Activated CD4-positive, alpha-beta memory T cell treated with anti-CD3 and anti-CD28 coated beads, Interleukin-2, amount 10 ng/mL, durations not matched to agents 7 days and 5 days (primary cell): ENCODE measurements at regions not wholly inside any gene's neighbourhood (a gene's known extent, or its start where the extent isn't known, plus 50 kb on each side); places are given as distances from the start of the nearest gene placed in this dataset.

ENCODE experiments used
- CTCF ChIA-PET: fragments of 350-600 bp; sonication (Branson Sonifier 250); formaldehyde crosslinking; loops from one replicate; lab custom pipeline; 2021; ENCODE audit warnings: antibody characterized with exemption, inconsistent platforms; lab: Charles Lee
- POLR2A ChIA-PET: fragments of 350-600 bp; sonication (Branson Sonifier 250); formaldehyde crosslinking; loops from one replicate; lab custom pipeline; 2021; ENCODE audit warnings: antibody characterized with exemption; lab: Charles Lee
- DNase-seq: peaks from one replicate; pipeline ENCODE4 v3.0.0-alpha.2; 2020
- H3K27ac Mint-ChIP-seq: one replicate; pipeline ENCODE4 v1.8.0; 2021; ENCODE audit warnings: mild to moderate bottlenecking, mixed read lengths
- H3K27me3 Mint-ChIP-seq: one replicate; pipeline ENCODE4 v1.8.0; 2021; ENCODE audit warnings: mixed read lengths
- H3K36me3 Mint-ChIP-seq: one replicate; pipeline ENCODE4 v1.8.0; 2021; ENCODE audit warnings: low read depth, mixed read lengths
- H3K4me1 Mint-ChIP-seq: one replicate; pipeline ENCODE4 v1.8.0; 2021; ENCODE audit warnings: mixed read lengths
- H3K4me3 Mint-ChIP-seq: one replicate; pipeline ENCODE4 v1.8.0; 2021; ENCODE audit warnings: mild to moderate bottlenecking, mixed read lengths
- H3K9me3 Mint-ChIP-seq: one replicate; pipeline ENCODE4 v1.8.0; 2021; ENCODE audit warnings: mixed read lengths

- DNase-seq: no peak
- ChIA-PET POLR2A (no interaction called here), CTCF (interaction anchor here (1.0 kb wide), 1 partner anchor 42 kb away, joined by 3 read pairs; no protein-coding TSS in a partner anchor)
- no peak overlapping the region for H3K4me3 Mint-ChIP-seq
- peaks cover 2% of the 10 kb centered on the region for H3K27me3 Mint-ChIP-seq
- peaks cover 8% of the 10 kb centered on the region for H3K4me1 Mint-ChIP-seq
- H3K36me3 Mint-ChIP-seq: no peaks in the 10 kb centered on the region
- H3K27ac Mint-ChIP-seq: no peak overlapping the region
- no peaks in the 10 kb centered on the region for H3K9me3 Mint-ChIP-seq
These were observed 255.1 kb upstream of the GPRIN3 start for GRCh38 chr4:89562746-89563145.

DNA sequence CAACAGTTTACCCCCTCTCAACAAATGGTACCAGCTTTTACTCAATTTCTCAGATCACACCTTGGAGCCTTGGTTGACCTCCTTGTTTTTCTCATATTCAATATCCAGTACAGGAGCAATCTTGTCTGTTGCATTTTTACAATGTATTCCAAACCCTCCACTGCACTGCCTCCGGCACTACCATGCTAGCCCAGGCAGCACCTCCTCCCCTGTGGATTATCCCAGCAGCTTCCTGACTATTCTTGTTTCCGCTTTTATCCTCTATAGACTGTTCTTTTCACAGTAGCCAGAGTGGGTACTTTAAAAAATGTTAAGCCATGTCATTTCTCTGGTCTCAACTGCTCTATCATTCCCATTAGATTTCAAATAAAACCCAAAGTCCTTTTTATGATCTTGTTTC is 253.4 kb upstream of the GPRIN3 start:
- no peak overlapping the region for H3K4me3 Mint-ChIP-seq
- no peaks in the 10 kb centered on the region for H3K9me3 Mint-ChIP-seq
- no peak for DNase-seq
- peaks cover 8% of the 10 kb centered on the region for H3K4me1 Mint-ChIP-seq
- H3K27me3 Mint-ChIP-seq: no peaks in the 10 kb centered on the region
- ChIA-PET POLR2A (no interaction called here), CTCF (no interaction called here)
- H3K36me3 Mint-ChIP-seq: no peaks in the 10 kb centered on the region
- H3K27ac Mint-ChIP-seq: no peak overlapping the region

DNA sequence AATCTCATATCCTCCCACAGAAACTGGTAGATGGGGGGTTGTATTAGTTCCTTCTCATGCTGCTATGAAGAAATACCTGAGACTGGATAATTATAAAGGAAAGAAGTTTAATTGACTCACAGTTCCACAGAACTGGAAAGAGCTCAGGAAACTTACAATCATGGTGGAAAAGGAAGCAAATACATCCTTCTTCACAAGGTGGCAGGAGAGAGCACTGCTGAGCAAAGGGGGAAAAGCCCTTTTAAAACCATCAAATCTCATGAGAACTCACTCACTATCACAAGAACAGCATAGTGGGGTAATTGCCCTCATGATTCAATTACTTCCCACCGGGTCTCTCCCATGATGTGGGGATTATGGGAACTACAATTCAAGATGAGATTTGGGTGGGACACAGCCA is 250.5 kb upstream of the GPRIN3 start:
- ChIA-PET POLR2A (no interaction called here), CTCF (no interaction called here)
- no peaks in the 10 kb centered on the region for H3K27me3 Mint-ChIP-seq
- H3K4me3 Mint-ChIP-seq: no peak overlapping the region
- H3K9me3 Mint-ChIP-seq: no peaks in the 10 kb centered on the region
- no peak for DNase-seq
- H3K4me1 Mint-ChIP-seq: peaks cover 3% of the 10 kb centered on the region
- no peak overlapping the region for H3K27ac Mint-ChIP-seq
- H3K36me3 Mint-ChIP-seq: no peaks in the 10 kb centered on the region

DNA sequence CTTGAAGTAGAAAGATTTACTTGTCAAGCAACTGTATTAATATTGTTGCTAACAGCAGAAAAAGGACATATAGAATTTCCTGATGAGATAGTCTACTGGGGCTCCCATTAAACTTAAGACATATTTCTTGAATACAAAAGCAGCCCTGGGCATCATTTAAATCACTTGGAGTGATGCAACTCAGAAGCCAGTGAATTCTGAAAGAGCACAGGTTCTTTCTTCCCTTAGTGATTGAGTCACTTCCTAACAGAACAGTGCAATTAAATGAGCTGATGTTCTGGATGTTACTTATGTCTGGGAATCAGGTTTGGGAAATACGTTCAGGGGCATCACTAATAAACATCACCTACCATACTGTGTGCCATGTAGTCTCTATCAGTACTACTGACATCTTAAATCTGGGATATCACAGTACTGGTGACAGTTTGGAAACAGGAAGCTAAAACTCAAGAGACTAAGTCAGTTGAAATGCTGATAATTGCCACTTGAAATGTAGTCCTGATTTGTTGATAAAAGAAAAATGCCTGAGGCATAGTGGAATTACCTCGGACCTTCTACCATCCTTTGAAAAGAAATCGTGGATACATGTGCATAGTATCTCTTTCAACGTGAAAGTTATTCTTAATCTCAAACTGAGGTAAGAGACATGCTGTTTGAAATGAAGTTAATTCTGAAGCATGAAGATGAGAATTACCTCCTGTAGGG is 249.2 kb upstream of the GPRIN3 start:
- ChIA-PET CTCF (interaction anchor here (0.7 kb wide), 1 partner anchor 825 kb away, joined by 3 read pairs; no protein-coding TSS in a partner anchor), POLR2A (no interaction called here)
- DNase-seq: no peak
- Mint-ChIP-seq H3K27me3 (no peaks in the 10 kb centered on the region), H3K4me3 (no peak overlapping the region), H3K36me3 (no peaks in the 10 kb centered on the region), H3K4me1 (no peaks in the 10 kb centered on the region), H3K9me3 (no peaks in the 10 kb centered on the region), H3K27ac (no peak overlapping the region)

DNA sequence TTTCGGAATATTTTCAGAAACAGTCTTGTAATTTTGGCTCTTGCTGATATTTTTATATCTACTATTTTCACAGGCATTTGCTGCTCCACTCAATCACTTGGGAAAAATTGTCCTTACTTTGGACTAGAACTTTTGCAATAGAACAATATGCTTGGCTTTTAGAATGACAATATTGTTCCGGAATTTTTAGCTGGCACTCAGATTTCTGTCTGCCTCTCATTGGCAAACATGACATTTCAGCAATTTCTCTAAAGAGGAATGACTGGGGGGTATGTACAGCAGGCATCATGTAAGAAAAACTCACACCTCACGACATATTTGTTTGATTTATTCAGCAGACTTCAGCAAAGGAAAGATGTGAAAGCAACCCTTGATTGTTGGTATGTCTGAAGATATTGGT is 243.6 kb upstream of the GPRIN3 start:
- peaks cover 18% of the 10 kb centered on the region for H3K27me3 Mint-ChIP-seq
- CTCF ChIA-PET: no interaction called here
- DNase-seq: no peak
- H3K36me3 Mint-ChIP-seq: no peaks in the 10 kb centered on the region
- no peaks in the 10 kb centered on the region for H3K4me1 Mint-ChIP-seq
- H3K4me3 Mint-ChIP-seq: no peak overlapping the region
- H3K27ac Mint-ChIP-seq: no peak overlapping the region
- POLR2A ChIA-PET: no interaction called here
- no peaks in the 10 kb centered on the region for H3K9me3 Mint-ChIP-seq

DNA sequence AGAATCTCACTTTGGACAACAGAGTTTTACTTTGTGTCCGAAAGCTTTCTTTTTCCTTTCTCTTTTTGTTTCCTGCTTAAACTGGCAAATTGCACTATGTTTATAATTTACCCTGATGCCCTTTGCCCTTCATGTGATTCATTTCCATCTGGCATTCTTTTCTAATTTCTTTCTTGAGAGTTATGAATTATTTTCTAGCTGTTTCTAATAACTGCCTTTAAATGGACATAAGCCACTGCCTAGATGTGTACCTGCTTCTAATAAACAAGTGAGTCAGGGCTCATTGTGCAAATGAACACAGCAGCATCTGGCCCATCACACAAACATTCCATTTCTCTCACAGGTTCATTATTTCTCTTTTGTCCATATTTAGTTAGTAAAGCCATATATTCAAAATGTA is 242.3 kb upstream of the GPRIN3 start:
- no peak overlapping the region for H3K4me3 Mint-ChIP-seq
- H3K9me3 Mint-ChIP-seq: peaks cover 2% of the 10 kb centered on the region
- peaks cover 22% of the 10 kb centered on the region for H3K27me3 Mint-ChIP-seq
- CTCF ChIA-PET: no interaction called here
- H3K4me1 Mint-ChIP-seq: no peaks in the 10 kb centered on the region
- no peak for DNase-seq
- POLR2A ChIA-PET: no interaction called here
- H3K27ac Mint-ChIP-seq: no peak overlapping the region
- H3K36me3 Mint-ChIP-seq: no peaks in the 10 kb centered on the region

DNA sequence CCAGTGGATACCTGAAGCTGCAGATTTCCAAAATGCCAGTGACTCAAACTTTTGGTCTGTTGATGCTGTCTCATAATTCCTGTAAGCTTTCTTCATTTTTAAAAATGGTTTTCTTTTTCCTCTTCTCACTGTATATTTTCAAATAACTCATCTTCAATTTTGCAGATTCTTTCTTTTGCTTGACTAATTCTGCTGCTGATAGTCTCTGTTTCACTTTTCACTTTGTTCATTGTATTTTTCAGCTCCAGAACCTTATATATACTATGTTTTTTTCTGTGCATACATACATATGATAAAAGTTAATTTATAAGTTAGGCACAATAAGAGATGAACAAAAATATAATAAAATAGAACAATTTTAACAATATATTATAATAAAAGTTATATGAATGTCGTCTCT is 237.7 kb upstream of the GPRIN3 start:
- ChIA-PET POLR2A (no interaction called here), CTCF (no interaction called here)
- Mint-ChIP-seq H3K27ac (no peak overlapping the region), H3K36me3 (no peaks in the 10 kb centered on the region), H3K9me3 (peaks cover 8% of the 10 kb centered on the region), H3K4me1 (peaks cover 5% of the 10 kb centered on the region), H3K27me3 (peaks cover 25% of the 10 kb centered on the region), H3K4me3 (no peak overlapping the region)
- DNase-seq: no peak

- DNase-seq: no peak
- Mint-ChIP-seq H3K27ac (no peak overlapping the region), H3K36me3 (no peaks in the 10 kb centered on the region), H3K27me3 (peaks cover 12% of the 10 kb centered on the region), H3K9me3 (peaks cover 8% of the 10 kb centered on the region), H3K4me1 (peaks cover 19% of the 10 kb centered on the region), H3K4me3 (no peak overlapping the region)
- ChIA-PET CTCF (no interaction called here), POLR2A (no interaction called here)
These were observed 234.4 kb upstream of the GPRIN3 start for GRCh38 chr4:89541998-89542397.

DNA sequence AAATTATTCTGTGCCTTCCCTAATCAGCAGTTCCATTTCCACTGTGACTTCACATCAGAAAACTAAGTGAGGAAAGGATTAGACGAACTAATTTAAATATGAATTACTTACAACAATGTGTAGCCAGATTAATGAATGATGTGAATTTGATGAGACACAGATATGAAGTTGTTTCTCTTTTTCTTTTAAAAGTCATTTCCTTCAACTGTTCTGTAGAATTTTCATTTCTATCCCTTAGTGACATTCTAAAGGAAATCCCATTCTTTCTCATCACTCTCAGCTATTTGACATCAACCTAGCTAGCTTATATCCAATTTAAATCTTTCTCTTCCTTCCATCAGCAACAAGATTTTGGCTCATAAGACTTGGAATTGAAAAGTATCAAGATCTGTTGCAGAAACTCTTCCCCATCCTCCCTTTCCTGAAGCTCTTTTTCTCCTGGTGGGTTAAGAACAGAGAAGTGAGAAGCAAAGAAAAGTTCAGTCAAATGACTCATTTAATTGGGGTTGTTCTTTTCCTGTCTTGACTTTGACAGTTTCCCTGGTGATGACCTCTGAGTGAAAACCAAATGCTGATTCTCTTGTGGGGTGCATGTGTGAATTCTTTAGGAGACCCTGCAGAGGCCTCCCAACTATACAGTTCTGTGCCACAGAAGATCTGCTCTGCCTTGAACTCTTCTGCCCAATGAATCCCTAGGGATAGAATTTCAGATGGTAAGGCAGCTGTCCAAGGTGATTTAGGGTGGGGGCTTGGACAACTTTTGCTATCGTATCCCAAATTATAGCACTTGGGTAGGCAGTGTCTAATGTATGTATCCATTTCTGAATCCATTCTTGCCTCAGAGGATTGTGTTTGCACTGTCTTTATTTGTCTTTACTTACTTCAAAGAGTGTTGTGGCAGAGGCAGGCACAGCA is 232.5 kb upstream of the GPRIN3 start:
- Mint-ChIP-seq H3K4me3 (no peak overlapping the region), H3K27ac (no peak overlapping the region), H3K9me3 (peaks cover 6% of the 10 kb centered on the region), H3K36me3 (no peaks in the 10 kb centered on the region), H3K27me3 (peaks cover 8% of the 10 kb centered on the region), H3K4me1 (peaks cover 19% of the 10 kb centered on the region)
- POLR2A ChIA-PET: no interaction called here
- CTCF ChIA-PET: interaction anchor here (1.3 kb wide), 1 partner anchor 314 kb away, joined by 3 read pairs; no protein-coding TSS in a partner anchor
- no peak for DNase-seq

GRCh38 chr4:89539374-89539773 is 231.8 kb upstream of the GPRIN3 start:
- Mint-ChIP-seq H3K27me3 (peaks cover 8% of the 10 kb centered on the region), H3K9me3 (peaks cover 4% of the 10 kb centered on the region), H3K4me1 (peaks cover 19% of the 10 kb centered on the region), H3K27ac (no peak overlapping the region), H3K36me3 (no peaks in the 10 kb centered on the region), H3K4me3 (no peak overlapping the region)
- ChIA-PET POLR2A (no interaction called here), CTCF (no interaction called here)
- DNase-seq: no peak

DNA sequence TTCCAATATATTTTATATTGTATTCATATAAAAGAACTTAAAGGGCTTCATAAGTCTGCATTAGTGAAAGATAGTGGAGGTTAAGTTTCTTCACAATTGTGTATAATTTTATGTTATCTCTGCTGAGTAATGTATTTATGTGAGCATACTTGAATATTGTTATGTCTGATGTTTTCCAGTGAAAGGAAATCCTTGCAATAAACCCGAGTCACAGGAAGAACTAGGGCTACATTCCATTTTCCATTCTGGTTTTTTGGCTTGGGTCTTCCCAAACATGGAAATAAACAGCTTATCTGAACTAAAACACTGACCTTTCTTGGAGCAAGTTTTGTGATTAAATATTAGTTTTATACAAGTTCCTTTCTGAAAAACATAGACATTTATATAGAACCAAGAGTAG is 231.3 kb upstream of the GPRIN3 start:
- peaks cover 19% of the 10 kb centered on the region for H3K4me1 Mint-ChIP-seq
- no peak overlapping the region for H3K4me3 Mint-ChIP-seq
- no peak for DNase-seq
- ChIA-PET POLR2A (no interaction called here), CTCF (no interaction called here)
- H3K36me3 Mint-ChIP-seq: no peaks in the 10 kb centered on the region
- peaks cover 4% of the 10 kb centered on the region for H3K9me3 Mint-ChIP-seq
- H3K27me3 Mint-ChIP-seq: peaks cover 8% of the 10 kb centered on the region
- no peak overlapping the region for H3K27ac Mint-ChIP-seq

GRCh38 chr4:89538171-89538570 is 230.6 kb upstream of the GPRIN3 start:
- no peak for DNase-seq
- H3K36me3 Mint-ChIP-seq: no peaks in the 10 kb centered on the region
- H3K4me3 Mint-ChIP-seq: no peak overlapping the region
- CTCF ChIA-PET: no interaction called here
- peaks cover 6% of the 10 kb centered on the region for H3K27me3 Mint-ChIP-seq
- H3K4me1 Mint-ChIP-seq: peaks cover 19% of the 10 kb centered on the region
- POLR2A ChIA-PET: no interaction called here
- peaks cover 2% of the 10 kb centered on the region for H3K9me3 Mint-ChIP-seq
- no peak overlapping the region for H3K27ac Mint-ChIP-seq

DNA sequence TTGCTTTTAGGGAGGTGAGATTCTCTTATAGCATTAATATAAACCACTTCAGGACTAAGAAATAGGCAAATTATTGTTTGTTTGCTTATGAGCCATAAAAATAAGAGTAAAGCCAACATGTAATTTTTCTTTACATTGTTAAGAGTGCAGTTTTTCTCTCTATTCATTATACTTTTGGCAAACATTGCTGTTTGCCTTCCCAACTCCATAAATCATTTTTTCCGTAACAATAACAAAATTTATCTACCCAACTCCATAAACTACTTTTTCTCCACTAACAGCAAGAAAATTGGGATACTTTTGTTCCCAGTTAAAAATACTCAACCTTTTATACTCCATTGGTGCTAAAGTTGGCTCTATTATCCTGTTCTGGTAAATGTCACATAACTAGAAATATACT is 229.7 kb upstream of the GPRIN3 start:
- Mint-ChIP-seq H3K4me1 (peaks cover 19% of the 10 kb centered on the region), H3K27ac (no peak overlapping the region), H3K27me3 (peaks cover 8% of the 10 kb centered on the region), H3K9me3 (no peaks in the 10 kb centered on the region), H3K4me3 (no peak overlapping the region), H3K36me3 (no peaks in the 10 kb centered on the region)
- no peak for DNase-seq
- ChIA-PET CTCF (no interaction called here), POLR2A (no interaction called here)
